ENCODE measurements at regions not wholly inside any gene's neighbourhood (a gene's known extent, or its start where the extent isn't known, plus 50 kb on each side); places are given as distances from the start of the nearest gene placed in this dataset.

GRCh38 chr2:21281791-21282514 lies 158.2 kb downstream of the TDRD15 start:
- Histone ChIP-seq H3K4me1 (ENCODE audit: control insufficient read depth in 1 of 2, insufficient read depth in 2 of 2, low read length in 2 of 2) (peaks cover 0 to 3% of the 10 kb centered on the region in 2 donors), H3K36me3 (ENCODE audit: control insufficient read depth in 1 of 2, insufficient read depth in 2 of 2, low read length in 1 of 2) (no peaks in the 10 kb centered on the region), H3K27ac (ENCODE audit: low read depth in 1 of 2, low read length in 2 of 2) (no peak overlapping the region), H3K4me3 (ENCODE audit: low read length in 2 of 2) (no peak overlapping the region), H3K9me3 (ENCODE audit: control insufficient read depth, low read length) (no peaks in the 10 kb centered on the region), H3K27me3 (ENCODE audit: control insufficient read depth in 1 of 2, insufficient read depth in 2 of 2, low read length in 1 of 2) (no peaks in the 10 kb centered on the region)
- intact Hi-C loops (cut with DNase I) = no loop called here
- ATAC-seq (ENCODE audit: low FRiP score) (no peak), DNase-seq (no peak)
- 31 to 33% methylated on average over 8 of the region's 8 CpGs for WGBS, 2 donors

DNA sequence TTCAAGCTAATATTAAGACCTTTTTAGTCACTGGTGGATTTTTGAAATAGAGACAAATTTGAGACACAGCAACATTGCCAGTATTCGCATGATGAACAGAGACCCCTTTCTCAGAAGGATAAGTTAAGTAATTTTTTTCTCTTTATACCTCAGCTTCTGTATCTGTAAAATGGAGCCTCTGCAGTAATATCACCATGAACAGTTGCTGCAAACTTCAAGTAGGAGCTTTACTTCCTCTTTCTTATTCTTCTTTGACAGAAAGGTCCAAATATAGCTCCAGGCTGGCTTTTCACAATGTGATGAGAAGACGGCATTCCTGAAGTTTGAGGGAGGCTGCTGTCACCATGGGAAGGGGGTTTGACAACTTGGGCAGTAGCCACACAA lies 158.7 kb downstream of the TDRD15 start:
- DNase-seq = no peak
- no peak for ATAC-seq (ENCODE audit: low FRiP score)
- intact Hi-C loops (cut with DNase I) = no loop called here
- Histone ChIP-seq H3K27ac (ENCODE audit: low read depth in 1 of 2, low read length in 2 of 2) (no peak overlapping the region), H3K4me1 (ENCODE audit: control insufficient read depth in 1 of 2, insufficient read depth in 2 of 2, low read length in 2 of 2) (peaks cover 0 to 3% of the 10 kb centered on the region in 2 donors), H3K9me3 (ENCODE audit: control insufficient read depth, low read length) (no peaks in the 10 kb centered on the region), H3K4me3 (ENCODE audit: low read length in 2 of 2) (no peak overlapping the region), H3K36me3 (ENCODE audit: control insufficient read depth in 1 of 2, insufficient read depth in 2 of 2, low read length in 1 of 2) (no peaks in the 10 kb centered on the region), H3K27me3 (ENCODE audit: control insufficient read depth in 1 of 2, insufficient read depth in 2 of 2, low read length in 1 of 2) (no peaks in the 10 kb centered on the region)
- 59 to 63% methylated on average over 2 of the region's 2 CpGs for WGBS, 2 donors

- ATAC-seq (ENCODE audit: low FRiP score) = no peak
- 16 to 39% methylated on average over 2 of the region's 2 CpGs for WGBS, 2 donors
Measured at GRCh38 chr2:21288299-21288698, 164.5 kb downstream of the TDRD15 start.

DNA sequence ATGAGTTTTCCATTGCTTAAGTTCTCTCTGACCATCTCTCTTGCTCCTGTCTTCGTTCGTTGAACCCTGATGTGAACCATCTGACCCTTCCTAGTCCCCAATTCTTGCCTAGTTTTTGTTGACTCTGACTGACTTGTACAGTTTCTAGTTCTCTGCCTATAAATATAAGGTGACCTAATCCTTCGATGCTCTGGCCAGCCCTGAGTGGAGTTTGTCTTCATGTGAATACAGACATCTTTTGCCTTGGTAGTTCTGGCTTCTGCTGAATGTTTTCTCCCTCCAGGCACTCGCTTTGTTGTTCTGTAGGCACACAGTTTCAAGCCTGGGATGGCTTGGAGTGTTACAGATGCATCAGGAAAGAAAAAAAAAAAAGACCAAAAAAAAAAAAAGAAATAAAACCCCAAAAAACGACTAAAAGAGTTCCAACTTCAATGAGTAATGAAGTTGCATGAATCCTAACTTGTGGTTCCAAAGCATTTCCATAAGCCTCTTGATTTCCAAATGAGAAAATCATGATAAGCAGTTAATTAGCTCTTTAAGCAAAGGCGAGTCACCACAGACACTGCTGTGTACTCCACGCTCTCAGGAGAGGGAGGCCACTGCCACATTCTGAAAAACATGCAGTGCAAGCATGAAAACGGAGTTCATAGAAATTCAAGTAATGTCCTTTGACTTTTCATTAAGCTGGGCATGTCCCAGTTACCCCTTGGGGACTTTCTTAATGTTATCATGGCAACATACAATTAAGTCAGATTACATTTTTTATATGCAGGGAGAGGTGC lies 165.2 kb downstream of the TDRD15 start:
- peak; percentile 55 for ATAC-seq (ENCODE audit: low FRiP score)
- no peak for DNase-seq
- H3K27me3 ChIP-seq (ENCODE audit: control insufficient read depth in 1 of 2, insufficient read depth in 2 of 2, low read length in 1 of 2) = no peaks in the 10 kb centered on the region
- H3K4me1 ChIP-seq (ENCODE audit: control insufficient read depth in 1 of 2, insufficient read depth in 2 of 2, low read length in 2 of 2) = peaks cover 3 to 12% of the 10 kb centered on the region in 2 donors
- H3K4me3 ChIP-seq (ENCODE audit: low read length in 2 of 2) = no peak overlapping the region
- H3K9me3 ChIP-seq (ENCODE audit: control insufficient read depth, low read length) = no peaks in the 10 kb centered on the region
- peak overlapping the region; percentile 31 to 33 for H3K27ac ChIP-seq (ENCODE audit: low read depth in 1 of 2, low read length in 2 of 2)
- 9 to 17% methylated on average over 8 of the region's 8 CpGs for WGBS, 2 donors
- intact Hi-C loops (cut with DNase I) = loop anchor here in 1 of 2 donors (5.0 kb wide), 1 partner anchor 57 kb away; no protein-coding TSS in a partner anchor
- no peaks in the 10 kb centered on the region for H3K36me3 ChIP-seq (ENCODE audit: control insufficient read depth in 1 of 2, insufficient read depth in 2 of 2, low read length in 1 of 2)

More at GRCh38 chr2:21288299-21288698, 164.5 kb downstream of the TDRD15 start:
- Histone ChIP-seq H3K36me3 (ENCODE audit: control insufficient read depth in 1 of 2, insufficient read depth in 2 of 2, low read length in 1 of 2) (no peaks in the 10 kb centered on the region), H3K9me3 (ENCODE audit: control insufficient read depth, low read length) (no peaks in the 10 kb centered on the region), H3K4me3 (ENCODE audit: low read length in 2 of 2) (no peak overlapping the region), H3K27me3 (ENCODE audit: control insufficient read depth in 1 of 2, insufficient read depth in 2 of 2, low read length in 1 of 2) (no peaks in the 10 kb centered on the region), H3K4me1 (ENCODE audit: control insufficient read depth in 1 of 2, insufficient read depth in 2 of 2, low read length in 2 of 2) (peaks cover 3 to 12% of the 10 kb centered on the region in 2 donors), H3K27ac (ENCODE audit: low read depth in 1 of 2, low read length in 2 of 2) (peak overlapping the region; percentile 29 to 33)
- intact Hi-C loops (cut with DNase I) = loop anchor here in 1 of 2 donors (5.0 kb wide), 1 partner anchor 56 kb away; no protein-coding TSS in a partner anchor
- no peak for DNase-seq

DNA sequence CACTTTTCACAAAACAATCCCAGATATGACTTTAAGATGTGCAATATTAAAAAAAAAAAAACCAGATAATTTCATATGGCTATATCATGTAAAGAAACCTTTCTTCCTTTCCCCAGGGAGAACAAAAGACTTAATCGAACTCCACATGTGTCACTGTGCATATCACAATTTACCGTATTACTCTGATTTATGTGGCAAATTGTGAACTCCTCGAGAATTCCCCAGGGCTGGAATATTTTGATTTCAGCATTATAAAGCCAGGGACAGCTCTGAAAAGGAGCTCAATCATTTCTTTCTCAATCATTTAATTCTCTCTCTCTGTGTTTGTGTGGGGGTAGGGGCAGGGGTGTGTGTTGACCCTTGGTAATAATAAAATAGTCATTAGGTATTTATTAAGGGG lies 165.8 kb downstream of the TDRD15 start:
- Histone ChIP-seq H3K27me3 (ENCODE audit: control insufficient read depth in 1 of 2, insufficient read depth in 2 of 2, low read length in 1 of 2) (no peaks in the 10 kb centered on the region), H3K4me1 (ENCODE audit: control insufficient read depth in 1 of 2, insufficient read depth in 2 of 2, low read length in 2 of 2) (peaks cover 3 to 12% of the 10 kb centered on the region in 2 donors), H3K27ac (ENCODE audit: low read depth in 1 of 2, low read length in 2 of 2) (peak overlapping the region in 1 of 2 donors; percentile 24), H3K4me3 (ENCODE audit: low read length in 2 of 2) (no peak overlapping the region), H3K36me3 (ENCODE audit: control insufficient read depth in 1 of 2, insufficient read depth in 2 of 2, low read length in 1 of 2) (no peaks in the 10 kb centered on the region), H3K9me3 (ENCODE audit: control insufficient read depth, low read length) (no peaks in the 10 kb centered on the region)
- ATAC-seq (ENCODE audit: low FRiP score) (no peak), DNase-seq (no peak)
- WGBS, 2 donors = 4 to 7% methylated on average over 3 of the region's 3 CpGs
- intact Hi-C loops (cut with DNase I) = loop anchor here in 1 of 2 donors (5.0 kb wide), 1 partner anchor 57 kb away; no protein-coding TSS in a partner anchor

GRCh38 chr2:21289989-21290388 lies 166.2 kb downstream of the TDRD15 start:
- no peaks in the 10 kb centered on the region for H3K9me3 ChIP-seq (ENCODE audit: control insufficient read depth, low read length)
- intact Hi-C loops (cut with DNase I) = loop anchor here in 1 of 2 donors (5.0 kb wide), 1 partner anchor 58 kb away; no protein-coding TSS in a partner anchor
- no peak overlapping the region for H3K4me3 ChIP-seq (ENCODE audit: low read length in 2 of 2)
- no peak for DNase-seq
- 2 to 6% methylated on average over 3 of the region's 3 CpGs for WGBS, 2 donors
- no peaks in the 10 kb centered on the region for H3K27me3 ChIP-seq (ENCODE audit: control insufficient read depth in 1 of 2, insufficient read depth in 2 of 2, low read length in 1 of 2)
- ATAC-seq (ENCODE audit: low FRiP score) = peak; percentile 66
- H3K36me3 ChIP-seq (ENCODE audit: control insufficient read depth in 1 of 2, insufficient read depth in 2 of 2, low read length in 1 of 2) = no peaks in the 10 kb centered on the region
- H3K4me1 ChIP-seq (ENCODE audit: control insufficient read depth in 1 of 2, insufficient read depth in 2 of 2, low read length in 2 of 2) = peaks cover 3 to 12% of the 10 kb centered on the region in 2 donors
- peak overlapping the region; percentile 24 to 38 for H3K27ac ChIP-seq (ENCODE audit: low read depth in 1 of 2, low read length in 2 of 2)

GRCh38 chr2:21291426-21291825 lies 167.7 kb downstream of the TDRD15 start:
- Histone ChIP-seq H3K4me1 (ENCODE audit: control insufficient read depth in 1 of 2, insufficient read depth in 2 of 2, low read length in 2 of 2) (peaks cover 3 to 16% of the 10 kb centered on the region in 2 donors), H3K36me3 (ENCODE audit: control insufficient read depth in 1 of 2, insufficient read depth in 2 of 2, low read length in 1 of 2) (no peaks in the 10 kb centered on the region), H3K9me3 (ENCODE audit: control insufficient read depth, low read length) (no peaks in the 10 kb centered on the region), H3K27me3 (ENCODE audit: control insufficient read depth in 1 of 2, insufficient read depth in 2 of 2, low read length in 1 of 2) (no peaks in the 10 kb centered on the region), H3K27ac (ENCODE audit: low read depth in 1 of 2, low read length in 2 of 2) (no peak overlapping the region), H3K4me3 (ENCODE audit: low read length in 2 of 2) (no peak overlapping the region)
- 54 to 57% methylated on average over 1 of the region's 1 CpG for WGBS, 2 donors
- no peak for ATAC-seq (ENCODE audit: low FRiP score)
- DNase-seq = no peak
- intact Hi-C loops (cut with DNase I) = no loop called here

GRCh38 chr2:21294446-21294845 lies 170.7 kb downstream of the TDRD15 start:
- H3K36me3 ChIP-seq (ENCODE audit: control insufficient read depth in 1 of 2, insufficient read depth in 2 of 2, low read length in 1 of 2) = no peaks in the 10 kb centered on the region
- no peaks in the 10 kb centered on the region for H3K27me3 ChIP-seq (ENCODE audit: control insufficient read depth in 1 of 2, insufficient read depth in 2 of 2, low read length in 1 of 2)
- no peaks in the 10 kb centered on the region for H3K9me3 ChIP-seq (ENCODE audit: control insufficient read depth, low read length)
- no peak overlapping the region for H3K27ac ChIP-seq (ENCODE audit: low read depth in 1 of 2, low read length in 2 of 2)
- H3K4me3 ChIP-seq (ENCODE audit: low read length in 2 of 2) = no peak overlapping the region
- H3K4me1 ChIP-seq (ENCODE audit: control insufficient read depth in 1 of 2, insufficient read depth in 2 of 2, low read length in 2 of 2) = peaks cover 0 to 13% of the 10 kb centered on the region in 2 donors
- no peak for DNase-seq
- WGBS, 2 donors = 92 to 94% methylated on average over 2 of the region's 2 CpGs
- intact Hi-C loops (cut with DNase I) = no loop called here
- ATAC-seq (ENCODE audit: low FRiP score) = no peak

Measured in aorta (tissue), 5 donors.